Keratinocyte (primary cell): ENCODE measurements at regions not wholly inside any gene's neighbourhood (a gene's known extent, or its start where the extent isn't known, plus 50 kb on each side); places are given as distances from the start of the nearest gene placed in this dataset.

Experiments used
- DNase-seq: peaks from one replicate; pipeline ENCODE4 v3.0.0-alpha.2; 2011; ENCODE audit warnings: low read depth, missing footprints, low spot score
- FAIRE-seq: peaks from 2 replicates; lab custom pipeline; 2011; peaks lifted over from hg19 to GRCh38; lab: Jason Lieb, UNC
- H2AFZ ChIP-seq: 2 replicates; pipeline ENCODE4 v1.6.0; 2012; ENCODE audit warnings: low read length, control low read depth, inconsistent platforms; ENCODE audit not compliant: control insufficient read depth
- H3K27ac ChIP-seq: 2 replicates; pipeline ENCODE4 v1.5.1; 2011; ENCODE audit warnings: low read length; ENCODE audit not compliant: control insufficient read depth, insufficient read depth
- H3K27me3 ChIP-seq: 3 replicates; pipeline ENCODE4 v1.6.0; 2011; ENCODE audit warnings: low read length; ENCODE audit not compliant: control insufficient read depth, insufficient read depth; ENCODE audit errors: extremely low read depth
- H3K36me3 ChIP-seq, 2 experiments: 2 replicates in 1 of 2; 3 replicates in 1 of 2; pipeline ENCODE4 v1.5.1; 2011; ENCODE audit warnings: low read length in 2 of 2, mild to moderate bottlenecking in 1 of 2; ENCODE audit not compliant: control insufficient read depth in 2 of 2, insufficient read depth in 2 of 2; ENCODE audit errors: extremely low read depth in 1 of 2
- H3K4me1 ChIP-seq: 3 replicates; pipeline ENCODE4 v1.5.1; 2011; ENCODE audit warnings: low read length; ENCODE audit not compliant: control insufficient read depth, insufficient read depth; ENCODE audit errors: extremely low read depth
- H3K4me2 ChIP-seq: 3 replicates; pipeline ENCODE4 v1.6.0; 2011; ENCODE audit warnings: low read depth, low read length; ENCODE audit not compliant: control insufficient read depth, insufficient read depth; ENCODE audit errors: extremely low read depth
- H3K4me3 ChIP-seq, 3 experiments: fragments of 200-600 bp in 1 of 3; sonication (generic) in 1 of 3; 2 replicates in 2 of 3; 3 replicates in 1 of 3; pipeline ENCODE4 v1.5.1; 2011 to 2016; ENCODE audit warnings: low read length in 3 of 3, mild to moderate bottlenecking in 3 of 3, control low read depth in 2 of 3, inconsistent platforms in 1 of 3, low read depth in 1 of 3, mixed read lengths in 1 of 3, mixed run types in 1 of 3, moderate library complexity in 1 of 3; ENCODE audit not compliant: control insufficient read depth in 2 of 3, insufficient read depth in 2 of 3; ENCODE audit errors: extremely low read depth in 1 of 3
- H3K79me2 ChIP-seq: 2 replicates; pipeline ENCODE4 v1.6.0; 2012; ENCODE audit warnings: low read length; ENCODE audit not compliant: control insufficient read depth, insufficient read depth
- H3K9ac ChIP-seq: 3 replicates; pipeline ENCODE4 v1.6.0; 2011; ENCODE audit warnings: low read length; ENCODE audit not compliant: control insufficient read depth, insufficient read depth; ENCODE audit errors: extremely low read depth
- H3K9me1 ChIP-seq: 3 replicates; pipeline ENCODE4 v1.6.0; 2011; ENCODE audit warnings: low read length; ENCODE audit not compliant: control insufficient read depth, insufficient read depth; ENCODE audit errors: extremely low read depth
- H3K9me3 ChIP-seq: 2 replicates; pipeline ENCODE4 v1.5.1; 2012; ENCODE audit warnings: low read depth, low read length; ENCODE audit not compliant: control insufficient read depth
- H4K20me1 ChIP-seq: 3 replicates; pipeline ENCODE4 v1.6.0; 2011; ENCODE audit warnings: low read length; ENCODE audit not compliant: control insufficient read depth, insufficient read depth; ENCODE audit errors: extremely low read depth
- EZH2 ChIP-seq: IDR thresholded peaks from one replicate; pipeline ENCODE4 v1.6.1; 2012; ENCODE audit warnings: inconsistent platforms, mild to moderate bottlenecking, low read length, moderate library complexity
- dilution Hi-C: fragments of 300-500 bp; cut with MboI; formaldehyde crosslinking; loops from one replicate; pipeline ENCODE4 v1.7.0; 2020; ENCODE audit warnings: low sequenced_read_pairs; ENCODE audit not compliant: extremely low pct_ligation_motif_present
- TF ChIP-seq, protein P1 (sequence below), 3 experiments: IDR thresholded peaks in 1 of 3; conservative IDR thresholded peaks in 1 of 3; optimal IDR thresholded peaks in 1 of 3; 2 replicates in 2 of 3; 3 replicates in 1 of 3; pipeline versions ENCODE3 to v1.5.1; 2011; ENCODE audit warnings: low read length in 3 of 3, mild to moderate bottlenecking in 3 of 3, moderate library complexity in 2 of 3, control low read depth in 1 of 3, inconsistent platforms in 1 of 3; ENCODE audit not compliant: insufficient read depth in 2 of 3; ENCODE audit errors: extremely low read depth in 1 of 3

GRCh38 chr15:31501536-31502157, 175.0 kb downstream of the KLF13 start:
- dilution Hi-C loops: no loop called here
- no peaks in the 10 kb centered on the region for H3K9me1 ChIP-seq
- no peak for TF ChIP-seq EZH2
- TF ChIP-seq, protein P1, sequence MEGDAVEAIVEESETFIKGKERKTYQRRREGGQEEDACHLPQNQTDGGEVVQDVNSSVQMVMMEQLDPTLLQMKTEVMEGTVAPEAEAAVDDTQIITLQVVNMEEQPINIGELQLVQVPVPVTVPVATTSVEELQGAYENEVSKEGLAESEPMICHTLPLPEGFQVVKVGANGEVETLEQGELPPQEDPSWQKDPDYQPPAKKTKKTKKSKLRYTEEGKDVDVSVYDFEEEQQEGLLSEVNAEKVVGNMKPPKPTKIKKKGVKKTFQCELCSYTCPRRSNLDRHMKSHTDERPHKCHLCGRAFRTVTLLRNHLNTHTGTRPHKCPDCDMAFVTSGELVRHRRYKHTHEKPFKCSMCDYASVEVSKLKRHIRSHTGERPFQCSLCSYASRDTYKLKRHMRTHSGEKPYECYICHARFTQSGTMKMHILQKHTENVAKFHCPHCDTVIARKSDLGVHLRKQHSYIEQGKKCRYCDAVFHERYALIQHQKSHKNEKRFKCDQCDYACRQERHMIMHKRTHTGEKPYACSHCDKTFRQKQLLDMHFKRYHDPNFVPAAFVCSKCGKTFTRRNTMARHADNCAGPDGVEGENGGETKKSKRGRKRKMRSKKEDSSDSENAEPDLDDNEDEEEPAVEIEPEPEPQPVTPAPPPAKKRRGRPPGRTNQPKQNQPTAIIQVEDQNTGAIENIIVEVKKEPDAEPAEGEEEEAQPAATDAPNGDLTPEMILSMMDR (optimal IDR thresholded peaks at IDR 0.05 in 1 of 3, IDR thresholded peaks at IDR 0.05 in 1 of 3, conservative IDR thresholded peaks at IDR 0.05 in 1 of 3; ENCODE audit: extremely low read depth in 1 of 3, insufficient read depth in 2 of 3, low read length in 3 of 3): no peak
- DNase-seq (no peak), FAIRE-seq (no peak)
- no peaks in the 10 kb centered on the region for H3K27me3 ChIP-seq
- no peaks in the 10 kb centered on the region for H3K9me3 ChIP-seq
- H3K27ac ChIP-seq: no peak overlapping the region
- H3K79me2 ChIP-seq: no peaks in the 10 kb centered on the region
- H4K20me1 ChIP-seq: no peaks in the 10 kb centered on the region
- no peak overlapping the region for H2AFZ ChIP-seq
- peaks cover 21% of the 10 kb centered on the region for H3K4me1 ChIP-seq
- H3K9ac ChIP-seq: no peak overlapping the region
- no peaks in the 10 kb centered on the region for H3K36me3 ChIP-seq
- H3K4me2 ChIP-seq: no peak overlapping the region
- H3K4me3 ChIP-seq: no peak overlapping the region

GRCh38 chr15:31502541-31503229, 176.1 kb downstream of the KLF13 start:
- Histone ChIP-seq H3K4me2 (no peak overlapping the region), H3K27me3 (no peaks in the 10 kb centered on the region), H3K9me3 (no peaks in the 10 kb centered on the region), H3K36me3 (no peaks in the 10 kb centered on the region), H3K27ac (no peak overlapping the region), H4K20me1 (no peaks in the 10 kb centered on the region), H3K4me1 (peaks cover 21% of the 10 kb centered on the region), H2AFZ (no peak overlapping the region), H3K4me3 (no peak overlapping the region), H3K9me1 (no peaks in the 10 kb centered on the region), H3K9ac (no peak overlapping the region), H3K79me2 (no peaks in the 10 kb centered on the region)
- no peak for TF ChIP-seq EZH2
- TF ChIP-seq, protein P1 (optimal IDR thresholded peaks at IDR 0.05 in 1 of 3, IDR thresholded peaks at IDR 0.05 in 1 of 3, conservative IDR thresholded peaks at IDR 0.05 in 1 of 3; ENCODE audit: extremely low read depth in 1 of 3, insufficient read depth in 2 of 3, low read length in 3 of 3): no peak
- dilution Hi-C loops: no loop called here
- FAIRE-seq (no peak), DNase-seq (no peak)
